B cell (primary cell): ENCODE measurements at regions not wholly inside any gene's neighbourhood (a gene's known extent, or its start where the extent isn't known, plus 50 kb on each side); places are given as distances from the start of the nearest gene placed in this dataset.

Experiments
- ATAC-seq: fragments of 200-7000 bp; cut with Tn5 transposase; one replicate; pipeline ENCODE4 v1.10.0; 2021; ENCODE audit warnings: low read depth, mild to moderate bottlenecking, moderate number of reproducible peaks, moderate library complexity
- CTCF ChIA-PET: fragments of 350-600 bp; sonication (Branson Sonifier 250); formaldehyde crosslinking; loops from one replicate; lab custom pipeline; 2021; ENCODE audit warnings: antibody characterized with exemption, inconsistent platforms; lab: Charles Lee
- POLR2A ChIA-PET: fragments of 350-600 bp; sonication (Branson Sonifier 250); formaldehyde crosslinking; loops from one replicate; lab custom pipeline; 2021; ENCODE audit warnings: antibody characterized with exemption; lab: Charles Lee
- DNase-seq: peaks from one replicate; pipeline ENCODE4 v3.0.0; 2013
- H2AFZ ChIP-seq: 2 replicates; pipeline ENCODE4 v1.6.1; 2012; ENCODE audit warnings: mild to moderate bottlenecking, low read depth, low read length; ENCODE audit not compliant: insufficient read depth, poor library complexity, severe bottlenecking
- H3K27ac ChIP-seq, 2 donors: 1 replicate in 1 of 2; 2 replicates in 1 of 2; pipeline ENCODE4 v1.5.1; 2012 to 2013; ENCODE audit warnings: low read length in 2 of 2, mild to moderate bottlenecking in 2 of 2, moderate library complexity in 1 of 2
- H3K27me3 ChIP-seq, 4 experiments: fragments of 200-600 bp in 1 of 4; sonication (generic) in 1 of 4; replicated peaks in 1 of 4; 1 replicate in 2 of 4; 2 replicates in 2 of 4; pipeline versions ENCODE4 v1.6.1 to v1.7.0; 2013 to 2016; ENCODE audit warnings: low read length in 3 of 4, mild to moderate bottlenecking in 2 of 4, mixed read lengths in 1 of 4, moderate library complexity in 1 of 4; ENCODE audit not compliant: insufficient read depth in 4 of 4, control insufficient read depth in 3 of 4; ENCODE audit errors: control extremely low read depth in 1 of 4
- H3K36me3 ChIP-seq, 2 experiments: replicated peaks in 1 of 2; 1 replicate in 1 of 2; 2 replicates in 1 of 2; pipeline versions ENCODE4 v1.6.1 to v1.7.1; 2013; ENCODE audit warnings: low read length in 1 of 2; ENCODE audit not compliant: insufficient read depth in 2 of 2, control insufficient read depth in 1 of 2; ENCODE audit errors: control extremely low read depth in 1 of 2, extremely low read depth in 1 of 2
- H3K4me1 ChIP-seq, 2 donors: fragments of 200-600 bp in 1 of 2; sonication (generic) in 1 of 2; 1 replicate in 1 of 2; 2 replicates in 1 of 2; pipeline versions ENCODE4 v1.5.1 to v1.6.1; 2013 to 2017; ENCODE audit warnings: low read length in 2 of 2; ENCODE audit not compliant: control insufficient read depth in 2 of 2, insufficient read depth in 2 of 2
- H3K4me2 ChIP-seq: replicated peaks from 2 replicates; pipeline ENCODE3; 2012; ENCODE audit warnings: mild to moderate bottlenecking, low read depth, low read length; ENCODE audit not compliant: poor library complexity, severe bottlenecking
- H3K4me3 ChIP-seq, 5 experiments: fragments of 200-600 bp in 1 of 5; sonication (generic) in 1 of 5; 1 replicate in 3 of 5; 2 replicates in 2 of 5; pipeline versions ENCODE4 v1.5.1 to v1.7.0; 2011 to 2016; ENCODE audit warnings: low read length in 4 of 5, mild to moderate bottlenecking in 4 of 5, low read depth in 2 of 5, control low read depth in 1 of 5, moderate library complexity in 1 of 5; ENCODE audit not compliant: insufficient read depth in 1 of 5; ENCODE audit errors: control extremely low read depth in 1 of 5, extremely low read depth in 1 of 5
- H3K79me2 ChIP-seq: fragments of 200-600 bp; sonication (generic); one replicate; pipeline ENCODE4 v1.6.0; 2016; ENCODE audit warnings: low read length; ENCODE audit not compliant: control insufficient read depth, insufficient read depth
- H3K9ac ChIP-seq: fragments of 200-600 bp; sonication (generic); 2 replicates; pipeline ENCODE4 v1.6.1; 2017; ENCODE audit warnings: mild to moderate bottlenecking, low read length, moderate library complexity
- H3K9me3 ChIP-seq, 3 donors: one replicate each; pipeline versions ENCODE4 v1.6.1 to v1.7.1; 2013; ENCODE audit warnings: low read length in 2 of 3; ENCODE audit not compliant: control insufficient read depth in 2 of 3, insufficient read depth in 1 of 3; ENCODE audit errors: control extremely low read depth in 1 of 3
- H4K20me1 ChIP-seq: 2 replicates; pipeline ENCODE4 v1.6.0; 2012; ENCODE audit warnings: mild to moderate bottlenecking, low read length; ENCODE audit not compliant: insufficient read depth, control insufficient read depth, poor library complexity, severe bottlenecking
- H3K27ac Mint-ChIP-seq: one replicate; pipeline ENCODE4 v1.8.0; 2021; ENCODE audit warnings: mixed read lengths
- H3K27me3 Mint-ChIP-seq: one replicate; pipeline ENCODE4 v1.8.0; 2021; ENCODE audit warnings: mixed read lengths
- H3K4me1 Mint-ChIP-seq: one replicate; pipeline ENCODE4 v1.8.0; 2021; ENCODE audit warnings: mixed read lengths
- H3K4me3 Mint-ChIP-seq: one replicate; pipeline ENCODE4 v1.8.0; 2021; ENCODE audit warnings: mixed read lengths
- H3K9me3 Mint-ChIP-seq: one replicate; pipeline ENCODE4 v1.8.0; 2022; ENCODE audit warnings: mixed read lengths; ENCODE audit not compliant: insufficient read depth
- EZH2 ChIP-seq: IDR thresholded peaks from 2 replicates; pipeline ENCODE4 v1.6.1; 2012; ENCODE audit warnings: borderline replicate concordance, low read depth, mild to moderate bottlenecking, moderate library complexity, low read length; ENCODE audit not compliant: insufficient read depth, poor library complexity, severe bottlenecking
- WGBS: methylation state at CpG from one replicate; pipeline ENCODE4 v1.1.5; 2013; ENCODE audit warnings: missing lambda C conversion rate; ENCODE audit not compliant: insufficient coverage; 5-methylcytosine and 5-hydroxymethylcytosine counted together
- intact Hi-C: fragments of 100-400 bp; cut with micrococcal nuclease; formaldehyde crosslinking; loops from one replicate; pipeline ENCODE4 v1.10.0; 2022
- TF ChIP-seq, protein P1 (sequence below): fragments of 200-600 bp; IDR thresholded peaks from one replicate; pipeline ENCODE4 v1.8.0; 2022; ENCODE audit warnings: antibody characterized with exemption, mild to moderate bottlenecking

DNA sequence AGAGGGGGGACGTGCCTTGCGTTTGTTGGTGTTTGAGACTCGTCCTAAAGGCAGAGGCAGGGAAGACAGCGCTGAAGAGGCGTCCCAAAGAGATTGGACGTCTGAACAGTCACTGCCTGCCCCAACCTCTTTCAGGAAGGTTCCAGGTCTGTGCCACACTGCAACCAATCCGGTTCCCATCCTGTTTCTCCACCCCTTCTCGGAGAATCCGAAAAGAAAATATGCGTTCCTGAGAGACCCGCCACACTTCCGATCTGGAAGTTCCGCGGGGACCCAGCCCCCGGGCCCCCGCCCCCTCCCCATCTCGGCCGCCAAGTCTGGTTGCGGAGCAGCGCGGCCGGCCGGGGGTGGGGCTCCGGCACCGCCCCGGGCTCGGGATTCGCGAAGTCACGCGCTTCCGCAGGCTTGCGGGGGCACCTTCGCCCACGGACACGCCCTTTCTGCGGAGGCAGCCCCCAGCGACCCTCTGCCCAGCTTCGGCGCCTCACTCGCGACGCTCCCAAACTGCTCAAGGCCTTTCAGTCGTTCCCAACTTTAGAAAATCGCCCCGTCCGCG is 124.5 kb upstream of the DPYD start:
- ATAC-seq = no peak
- Mint-ChIP-seq H3K27me3 (peaks cover 64% of the 10 kb centered on the region), H3K4me3 (peak overlapping the region; percentile 76), H3K27ac (no peak overlapping the region), H3K9me3 (no peaks in the 10 kb centered on the region), H3K4me1 (peaks cover 24% of the 10 kb centered on the region)
- Histone ChIP-seq H2AFZ (peak overlapping the region; percentile 58), H3K36me3 (no peaks in the 10 kb centered on the region), H3K27ac (no peak overlapping the region), H3K4me1 (peaks cover 20 to 32% of the 10 kb centered on the region in 2 donors), H3K27me3 (peaks cover 1 to 53% (median 50%) of the 10 kb centered on the region in 4 experiments), H3K4me3 (peak overlapping the region in 3 of 5 experiments; percentile 34 to 43 (median 35)), H3K9me3 (peaks cover 0 to 10% (median 5%) of the 10 kb centered on the region in 3 donors), H4K20me1 (no peaks in the 10 kb centered on the region), H3K79me2 (no peaks in the 10 kb centered on the region), H3K4me2 (peak overlapping the region; percentile 69), H3K9ac (peak overlapping the region; percentile 33)
- 9% methylated on average over 48 of the region's 48 CpGs for WGBS
- peak; percentile 13 for DNase-seq
- CTCF ChIA-PET = no interaction called here
- POLR2A ChIA-PET = no interaction called here
- TF ChIP-seq, protein P1, sequence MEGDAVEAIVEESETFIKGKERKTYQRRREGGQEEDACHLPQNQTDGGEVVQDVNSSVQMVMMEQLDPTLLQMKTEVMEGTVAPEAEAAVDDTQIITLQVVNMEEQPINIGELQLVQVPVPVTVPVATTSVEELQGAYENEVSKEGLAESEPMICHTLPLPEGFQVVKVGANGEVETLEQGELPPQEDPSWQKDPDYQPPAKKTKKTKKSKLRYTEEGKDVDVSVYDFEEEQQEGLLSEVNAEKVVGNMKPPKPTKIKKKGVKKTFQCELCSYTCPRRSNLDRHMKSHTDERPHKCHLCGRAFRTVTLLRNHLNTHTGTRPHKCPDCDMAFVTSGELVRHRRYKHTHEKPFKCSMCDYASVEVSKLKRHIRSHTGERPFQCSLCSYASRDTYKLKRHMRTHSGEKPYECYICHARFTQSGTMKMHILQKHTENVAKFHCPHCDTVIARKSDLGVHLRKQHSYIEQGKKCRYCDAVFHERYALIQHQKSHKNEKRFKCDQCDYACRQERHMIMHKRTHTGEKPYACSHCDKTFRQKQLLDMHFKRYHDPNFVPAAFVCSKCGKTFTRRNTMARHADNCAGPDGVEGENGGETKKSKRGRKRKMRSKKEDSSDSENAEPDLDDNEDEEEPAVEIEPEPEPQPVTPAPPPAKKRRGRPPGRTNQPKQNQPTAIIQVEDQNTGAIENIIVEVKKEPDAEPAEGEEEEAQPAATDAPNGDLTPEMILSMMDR = no peak
- no peak for TF ChIP-seq EZH2
- intact Hi-C loops = loop anchor here (5.0 kb wide), 1 partner anchor 123 kb away; the partner anchor contains the start of gene DPYD

DNA sequence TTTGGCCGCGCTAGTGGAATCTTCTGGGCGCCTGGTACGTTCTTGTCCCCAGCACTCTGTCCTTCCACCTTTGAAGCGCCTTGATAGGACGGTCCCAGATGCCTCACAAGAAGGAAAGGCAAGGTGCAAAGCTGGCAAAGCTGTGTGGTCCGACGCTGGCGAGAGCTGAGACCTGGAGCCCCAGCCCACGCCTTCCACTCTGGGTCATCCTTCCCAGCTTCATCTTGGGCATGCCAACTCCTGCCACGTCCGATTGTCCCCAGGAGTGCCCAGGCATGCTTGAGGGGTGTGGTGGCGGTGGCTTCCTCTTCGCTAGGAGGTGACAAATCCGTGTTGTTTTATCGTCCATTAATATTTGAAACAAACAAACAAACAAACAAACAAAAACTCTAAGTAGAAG is 123.9 kb upstream of the DPYD start:
- H3K4me3 Mint-ChIP-seq = peak overlapping the region; percentile 60
- DNase-seq (peak; percentile 10), ATAC-seq (no peak)
- Histone ChIP-seq H3K79me2 (no peaks in the 10 kb centered on the region), H3K4me3 (peak overlapping the region in 1 of 5 experiments; percentile 43), H3K9ac (no peak overlapping the region), H3K4me2 (peak overlapping the region; percentile 69), H2AFZ (no peak overlapping the region), H3K4me1 (peaks cover 20 to 32% of the 10 kb centered on the region in 2 donors), H3K27ac (no peak overlapping the region), H4K20me1 (no peaks in the 10 kb centered on the region), H3K36me3 (no peaks in the 10 kb centered on the region), H3K9me3 (peaks cover 0 to 10% (median 5%) of the 10 kb centered on the region in 3 donors), H3K27me3 (peaks cover 1 to 49% (median 47%) of the 10 kb centered on the region in 4 experiments)
- POLR2A ChIA-PET = no interaction called here
- intact Hi-C loops = loop anchor here (5.0 kb wide), 1 partner anchor 122 kb away; the partner anchor contains the start of gene DPYD
- peaks cover 24% of the 10 kb centered on the region for H3K4me1 Mint-ChIP-seq
- 24% methylated on average over 10 of the region's 16 CpGs for WGBS
- H3K9me3 Mint-ChIP-seq = no peaks in the 10 kb centered on the region
- H3K27ac Mint-ChIP-seq = no peak overlapping the region
- TF ChIP-seq EZH2 = no peak
- TF ChIP-seq, protein P1 = no peak
- CTCF ChIA-PET = no interaction called here
- H3K27me3 Mint-ChIP-seq = peaks cover 60% of the 10 kb centered on the region
